HepG2 (cell line): ENCODE measurements at regions not wholly inside any gene's neighbourhood (a gene's known extent, or its start where the extent isn't known, plus 50 kb on each side); places are given as distances from the start of the nearest gene placed in this dataset.

ENCODE experiments used
- ATAC-seq: fragments of 200-7000 bp; cut with Tn5 transposase; 3 replicates; pipeline ENCODE4 v1.9.1; 2020; ENCODE audit warnings: mild to moderate bottlenecking, moderate library complexity
- BruUV-seq: library from RNA; stranded (reverse); fragments of 400-500 nt; replicated peaks from 2 replicates; lab custom pipeline; 2021; lab: Mats Ljungman, UMichigan
- CTCF ChIA-PET: fragments of 300-600 bp; formaldehyde crosslinking; extraction: SDS; loops from one replicate; lab custom pipeline; 2021; ENCODE audit warnings: low total read pairs, inconsistent platforms, low intra/inter-chr PET ratio; lab: Yijun Ruan, JAX
- POLR2A ChIA-PET: fragments of 350-600 bp; sonication (Branson Sonifier 250); formaldehyde crosslinking; loops from one replicate; lab custom pipeline; 2020; ENCODE audit warnings: antibody characterized with exemption, inconsistent platforms; lab: Yijun Ruan, JAX
- DNase-seq: peaks from one replicate; pipeline ENCODE4 v3.0.0-alpha.2; 2015; ENCODE audit warnings: low spot score
- FAIRE-seq: peaks from 3 replicates; lab custom pipeline; 2011; peaks lifted over from hg19 to GRCh38; lab: Jason Lieb, UNC
- H2AFZ ChIP-seq: one replicate; pipeline ENCODE4 v1.6.1; 2011; ENCODE audit warnings: low read length, inconsistent platforms
- H3K27ac ChIP-seq: fragments of 300-600 bp; 3 replicates; pipeline ENCODE4 v1.8.0; 2011; ENCODE audit warnings: mixed run types, mild to moderate bottlenecking, mixed read lengths, low read length, inconsistent platforms; ENCODE audit not compliant: insufficient read depth; ENCODE audit errors: extremely low read length
- H3K27me3 ChIP-seq, 2 experiments: fragments of 200-600 bp in 1 of 2; 2 replicates in 1 of 2; 3 replicates in 1 of 2; pipeline versions ENCODE4 v1.6.0 to v1.8.0; 2011; ENCODE audit warnings: low read length in 2 of 2, mild to moderate bottlenecking in 2 of 2, moderate library complexity in 2 of 2, inconsistent platforms in 1 of 2; ENCODE audit not compliant: insufficient read depth in 2 of 2, control insufficient read depth in 1 of 2
- H3K36me3 ChIP-seq, 2 experiments: fragments of 200-600 bp in 1 of 2; replicated peaks in 1 of 2; 2 replicates in 1 of 2; 3 replicates in 1 of 2; pipeline versions ENCODE4 v1.5.1 to v1.8.0; 2011; ENCODE audit warnings: low read length in 2 of 2, inconsistent platforms in 1 of 2; ENCODE audit not compliant: insufficient read depth in 2 of 2, control insufficient read depth in 1 of 2
- H3K4me1 ChIP-seq: 2 replicates; pipeline ENCODE4 v1.5.1; 2012; ENCODE audit warnings: low read length, inconsistent platforms; ENCODE audit not compliant: insufficient read depth
- H3K4me2 ChIP-seq: 2 replicates; pipeline ENCODE4 v1.6.0; 2011; ENCODE audit warnings: low read depth, low read length, inconsistent platforms
- H3K4me3 ChIP-seq, 3 experiments: fragments of 200-600 bp in 1 of 3; sonication (generic), shearing (Covaris generic) in 1 of 3; replicated peaks in 1 of 3; 2 replicates each; pipeline ENCODE4 v1.5.1; 2011 to 2016; ENCODE audit warnings: low read length in 3 of 3, inconsistent platforms in 2 of 3, low read depth in 2 of 3, mild to moderate bottlenecking in 2 of 3, control low read depth in 1 of 3, mixed read lengths in 1 of 3; ENCODE audit not compliant: insufficient read depth in 1 of 3
- H3K79me2 ChIP-seq: one replicate; pipeline ENCODE4 v1.6.1; 2011; ENCODE audit warnings: low read length, inconsistent platforms; ENCODE audit not compliant: insufficient read depth
- H3K9ac ChIP-seq: 2 replicates; pipeline ENCODE4 v1.6.0; 2011; ENCODE audit warnings: mild to moderate bottlenecking, low read depth, low read length, inconsistent platforms; ENCODE audit not compliant: insufficient read depth
- H3K9me3 ChIP-seq: 2 replicates; pipeline ENCODE4 v1.5.1; 2012; ENCODE audit warnings: mild to moderate bottlenecking, low read length
- H4K20me1 ChIP-seq: 2 replicates; pipeline ENCODE4 v1.6.0; 2011; ENCODE audit warnings: inconsistent platforms, mild to moderate bottlenecking, low read length, moderate library complexity; ENCODE audit not compliant: insufficient read depth
- CBX1 ChIP-seq: IDR thresholded peaks from one replicate; pipeline ENCODE4 v1.6.1; 2016; ENCODE audit warnings: antibody characterized with exemption, low read depth
- FOXP1 ChIP-seq, 2 experiments: fragments of 450-650 bp in 1 of 2; IDR thresholded peaks; 2 replicates each; pipeline ENCODE4 v1.6.1; 2017 to 2018; ENCODE audit warnings: antibody characterized with exemption in 1 of 2
- KDM5A ChIP-seq: fragments of 200-600 bp; sonication (generic); IDR thresholded peaks from 2 replicates; pipeline ENCODE4 v1.7.0; 2018; ENCODE audit warnings: antibody characterized with exemption, mild to moderate bottlenecking, low read length, borderline replicate concordance
- MAFF ChIP-seq: IDR thresholded peaks from 2 replicates; pipeline ENCODE4 v1.6.1; 2011; ENCODE audit warnings: low read depth, low read length, improper control_type of control experiment
- MAFK ChIP-seq, 2 experiments: IDR thresholded peaks in 1 of 2; conservative IDR thresholded peaks in 1 of 2; 2 replicates each; pipeline ENCODE4 v1.6.1; 2011; ENCODE audit warnings: improper control_type of control experiment in 2 of 2, low read length in 2 of 2
- MEIS2 ChIP-seq: sonication (generic); formaldehyde crosslinking; IDR thresholded peaks from 2 replicates; pipeline ENCODE4 v1.9.0; 2021; ENCODE audit warnings: mild to moderate bottlenecking, missing genetic modification reagents
- NFYC ChIP-seq: IDR thresholded peaks from 2 replicates; pipeline ENCODE4 v1.6.1; 2016; ENCODE audit warnings: missing genetic modification reagents, missing compliant biosample characterization
- POLR2AphosphoS2 ChIP-seq: IDR thresholded peaks from 2 replicates; pipeline ENCODE4 v1.6.1; 2011; ENCODE audit warnings: low read depth, low read length, improper control_type of control experiment
- SKI ChIP-seq: fragments of 450-650 bp; IDR thresholded peaks from one replicate; pipeline ENCODE4 v1.6.1; 2018; ENCODE audit warnings: mild to moderate bottlenecking; ENCODE audit not compliant: partially characterized antibody
- SMARCE1 ChIP-seq: fragments of 450-650 bp; IDR thresholded peaks from 2 replicates; pipeline ENCODE4 v1.6.1; 2017; ENCODE audit warnings: borderline replicate concordance
- SOX13 ChIP-seq, 3 experiments: fragments of 450-650 bp in 1 of 3; sonication (generic) in 1 of 3; formaldehyde crosslinking in 1 of 3; IDR thresholded peaks in 2 of 3; conservative IDR thresholded peaks in 1 of 3; 2 replicates each; pipeline versions ENCODE4 v1.5.0 to v1.6.1; 2016 to 2020; ENCODE audit warnings: antibody characterized with exemption in 1 of 3, mild to moderate bottlenecking in 1 of 3, missing compliant biosample characterization in 1 of 3, missing genetic modification reagents in 1 of 3, moderate library complexity in 1 of 3
- SOX6 ChIP-seq, 2 experiments: fragments of 450-650 bp in 1 of 2; sonication (generic) in 1 of 2; formaldehyde crosslinking in 1 of 2; IDR thresholded peaks; 2 replicates each; pipeline versions ENCODE4 v1.4.0 to v1.6.1; 2017 to 2020; ENCODE audit warnings: antibody characterized with exemption in 1 of 2, mild to moderate bottlenecking in 1 of 2, missing genetic modification reagents in 1 of 2
- TGIF2 ChIP-seq: IDR thresholded peaks from 2 replicates; pipeline ENCODE4 v1.6.1; 2016; ENCODE audit warnings: control low read depth, missing compliant biosample characterization
- ZNF235 ChIP-seq: sonication (generic); formaldehyde crosslinking; IDR thresholded peaks from 2 replicates; pipeline ENCODE4 v1.8.1; 2023; ENCODE audit warnings: mild to moderate bottlenecking, missing genetic modification reagents, borderline replicate concordance
- ZNF382 ChIP-seq: sonication (generic); formaldehyde crosslinking; IDR thresholded peaks from 2 replicates; pipeline ENCODE4 v1.5.0; 2020; ENCODE audit warnings: missing genetic modification reagents, mild to moderate bottlenecking, borderline replicate concordance
- ZNF549 ChIP-seq: sonication (generic); formaldehyde crosslinking; IDR thresholded peaks from 2 replicates; pipeline ENCODE4 v1.5.0; 2020; ENCODE audit warnings: missing genetic modification reagents
- ZNF709 ChIP-seq: sonication (generic); formaldehyde crosslinking; IDR thresholded peaks from 2 replicates; pipeline ENCODE4 v1.5.0; 2020; ENCODE audit warnings: mild to moderate bottlenecking, missing genetic modification reagents
- WGBS: methylation state at CpG from one replicate; pipeline ENCODE4 v1.1.6; 2017; ENCODE audit warnings: low lambda C conversion rate; 5-methylcytosine and 5-hydroxymethylcytosine counted together
- in situ Hi-C: cut with HindIII; loops from 2 replicates; pipeline ENCODE4 v1.10.0; 2017; ENCODE audit warnings: low pct_unique_long_range_greater_than_20kb; ENCODE audit not compliant: extremely low pct_ligation_motif_present
- intact Hi-C: fragments of 100-400 bp; cut with micrococcal nuclease; formaldehyde crosslinking; loops from one replicate; pipeline ENCODE4 v1.10.0; 2022; ENCODE audit not compliant: unreplicated experiment
- TF ChIP-seq, protein P1 (sequence below): sonication (generic); formaldehyde crosslinking; IDR thresholded peaks from 2 replicates; pipeline ENCODE4 v1.9.0; 2021; ENCODE audit warnings: missing genetic modification reagents, mild to moderate bottlenecking, borderline replicate concordance
- TF ChIP-seq, protein P2 (sequence below): sonication (generic); formaldehyde crosslinking; IDR thresholded peaks from 2 replicates; pipeline ENCODE4 v1.5.1; 2020; ENCODE audit warnings: missing genetic modification reagents, mild to moderate bottlenecking, borderline replicate concordance
- TF ChIP-seq, protein P3 (sequence below): sonication (generic); formaldehyde crosslinking; IDR thresholded peaks from 2 replicates; pipeline ENCODE4 v1.5.0; 2020; ENCODE audit warnings: missing genetic modification reagents, mild to moderate bottlenecking, borderline replicate concordance

DNA sequence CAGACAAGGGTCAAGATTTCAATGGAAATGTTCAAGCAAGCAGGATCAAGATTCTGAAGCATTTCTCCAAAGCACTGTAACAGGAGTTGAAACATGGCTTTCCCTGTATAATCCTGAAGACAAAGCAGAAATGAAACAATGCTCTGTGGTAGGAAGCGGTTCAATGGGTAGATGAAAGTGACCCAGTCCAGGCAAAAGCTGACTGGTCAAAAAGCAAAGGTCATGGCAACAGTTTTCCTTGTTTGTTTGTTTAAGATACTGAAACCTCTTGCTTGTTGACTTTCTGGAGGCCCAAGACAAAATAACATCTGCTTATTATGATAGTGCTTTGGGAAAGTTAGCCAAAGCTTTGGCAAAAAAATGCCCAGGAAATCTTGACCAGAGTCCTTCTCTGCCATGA is 1343.9 kb upstream of the PCDH9 start:
- ChIA-PET CTCF (no interaction called here), POLR2A (no interaction called here)
- FAIRE-seq: no peak
- TF ChIP-seq SOX13 (IDR thresholded peaks at IDR 0.05): no peak
- 0 out of 4 replicates have a peak, but pooled peaks of 1 of the 2 experiments have one; percentile 7 for TF ChIP-seq SOX13 (CRISPR knock-in tag; conservative IDR thresholded peaks at IDR 0.05 in 1 of 2, IDR thresholded peaks at IDR 0.05 in 1 of 2)
- no peak for TF ChIP-seq ZNF382 (CRISPR knock-in tag)
- no peak for TF ChIP-seq SOX6 (IDR thresholded peaks at IDR 0.05)
- TF ChIP-seq SOX6 (CRISPR knock-in tag; IDR thresholded peaks at IDR 0.05): peak; percentile 56; the same call in 1 of the 2 replicates
- TF ChIP-seq, protein P1, sequence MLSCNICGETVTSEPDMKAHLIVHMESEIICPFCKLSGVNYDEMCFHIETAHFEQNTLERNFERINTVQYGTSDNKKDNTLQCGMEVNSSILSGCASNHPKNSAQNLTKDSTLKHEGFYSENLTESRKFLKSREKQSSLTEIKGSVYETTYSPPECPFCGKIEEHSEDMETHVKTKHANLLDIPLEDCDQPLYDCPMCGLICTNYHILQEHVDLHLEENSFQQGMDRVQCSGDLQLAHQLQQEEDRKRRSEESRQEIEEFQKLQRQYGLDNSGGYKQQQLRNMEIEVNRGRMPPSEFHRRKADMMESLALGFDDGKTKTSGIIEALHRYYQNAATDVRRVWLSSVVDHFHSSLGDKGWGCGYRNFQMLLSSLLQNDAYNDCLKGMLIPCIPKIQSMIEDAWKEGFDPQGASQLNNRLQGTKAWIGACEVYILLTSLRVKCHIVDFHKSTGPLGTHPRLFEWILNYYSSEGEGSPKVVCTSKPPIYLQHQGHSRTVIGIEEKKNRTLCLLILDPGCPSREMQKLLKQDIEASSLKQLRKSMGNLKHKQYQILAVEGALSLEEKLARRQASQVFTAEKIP (CRISPR knock-in tag): no peak
- TF ChIP-seq, protein P2, sequence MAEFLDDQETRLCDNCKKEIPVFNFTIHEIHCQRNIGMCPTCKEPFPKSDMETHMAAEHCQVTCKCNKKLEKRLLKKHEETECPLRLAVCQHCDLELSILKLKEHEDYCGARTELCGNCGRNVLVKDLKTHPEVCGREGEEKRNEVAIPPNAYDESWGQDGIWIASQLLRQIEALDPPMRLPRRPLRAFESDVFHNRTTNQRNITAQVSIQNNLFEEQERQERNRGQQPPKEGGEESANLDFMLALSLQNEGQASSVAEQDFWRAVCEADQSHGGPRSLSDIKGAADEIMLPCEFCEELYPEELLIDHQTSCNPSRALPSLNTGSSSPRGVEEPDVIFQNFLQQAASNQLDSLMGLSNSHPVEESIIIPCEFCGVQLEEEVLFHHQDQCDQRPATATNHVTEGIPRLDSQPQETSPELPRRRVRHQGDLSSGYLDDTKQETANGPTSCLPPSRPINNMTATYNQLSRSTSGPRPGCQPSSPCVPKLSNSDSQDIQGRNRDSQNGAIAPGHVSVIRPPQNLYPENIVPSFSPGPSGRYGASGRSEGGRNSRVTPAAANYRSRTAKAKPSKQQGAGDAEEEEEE: no peak
- no peak for TF ChIP-seq POLR2AphosphoS2
- no peak for TF ChIP-seq ZNF549 (CRISPR knock-in tag)
- no peak for TF ChIP-seq CBX1
- TF ChIP-seq TGIF2 (CRISPR knock-in tag): no peak
- no peak for TF ChIP-seq MEIS2
- no peak for TF ChIP-seq ZNF235 (CRISPR knock-in tag)
- peak; percentile 51; the same call in 1 of the 2 replicates for TF ChIP-seq MAFF
- TF ChIP-seq FOXP1 (IDR thresholded peaks at IDR 0.05): no peak
- 0 out of 2 replicates have a peak, but pooled peaks have one; percentile 17 for TF ChIP-seq FOXP1 (CRISPR knock-in tag; IDR thresholded peaks at IDR 0.05)
- TF ChIP-seq MAFK (conservative IDR thresholded peaks at IDR 0.05 in 1 of 2, IDR thresholded peaks at IDR 0.05 in 1 of 2; ENCODE audit: low read length in 2 of 2): peak in 1 of 2 experiments; percentile 37; a peak in 3 of 4 replicates
- no peak for TF ChIP-seq KDM5A
- no peak for TF ChIP-seq SKI
- no peak for TF ChIP-seq ZNF709 (CRISPR knock-in tag)
- TF ChIP-seq NFYC (CRISPR knock-in tag): no peak
- TF ChIP-seq SMARCE1: no peak
- TF ChIP-seq, protein P3, sequence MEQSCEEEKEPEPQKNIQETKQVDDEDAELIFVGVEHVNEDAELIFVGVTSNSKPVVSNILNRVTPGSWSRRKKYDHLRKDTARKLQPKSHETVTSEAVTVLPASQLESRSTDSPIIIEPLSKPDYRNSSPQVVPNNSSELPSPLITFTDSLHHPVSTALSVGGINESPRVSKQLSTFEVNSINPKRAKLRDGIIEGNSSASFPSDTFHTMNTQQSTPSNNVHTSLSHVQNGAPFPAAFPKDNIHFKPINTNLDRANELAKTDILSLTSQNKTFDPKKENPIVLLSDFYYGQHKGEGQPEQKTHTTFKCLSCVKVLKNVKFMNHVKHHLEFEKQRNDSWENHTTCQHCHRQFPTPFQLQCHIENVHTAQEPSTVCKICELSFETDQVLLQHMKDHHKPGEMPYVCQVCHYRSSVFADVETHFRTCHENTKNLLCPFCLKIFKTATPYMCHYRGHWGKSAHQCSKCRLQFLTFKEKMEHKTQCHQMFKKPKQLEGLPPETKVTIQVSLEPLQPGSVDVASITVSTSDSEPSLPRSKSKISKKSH (CRISPR knock-in tag): no peak

More for the DNA sequence above, 1343.9 kb upstream of the PCDH9 start:
- ATAC-seq: peak; percentile 67
- Histone ChIP-seq H3K79me2 (no peaks in the 10 kb centered on the region), H2AFZ (no peak overlapping the region), H3K4me1 (peaks cover 8% of the 10 kb centered on the region; the same call in 1 of the 2 replicates), H3K4me3 (no peak overlapping the region), H3K36me3 (no peaks in the 10 kb centered on the region), H3K9ac (no peak overlapping the region), H3K27ac (no peak overlapping the region), H4K20me1 (no peaks in the 10 kb centered on the region), H3K4me2 (no peak overlapping the region), H3K9me3 (no peaks in the 10 kb centered on the region), H3K27me3 (no peaks in the 10 kb centered on the region; a peak in 1 of 5 replicates)
- intact Hi-C loops: no loop called here
- in situ Hi-C loops: no loop called here
- peak; percentile 2 for DNase-seq
- no TSS peak for BruUV-seq
- 0% methylated on average over 1 of the region's 1 CpG for WGBS
